HEK293T (cell line): ENCODE measurements at regions not wholly inside any gene's neighbourhood (a gene's known extent, or its start where the extent isn't known, plus 50 kb on each side); places are given as distances from the start of the nearest gene placed in this dataset.

Source experiments
- ARNT ChIP-seq: fragments of 450-650 bp; IDR thresholded peaks from 2 replicates; pipeline ENCODE4 v1.6.1; 2017; ENCODE audit warnings: mild to moderate bottlenecking
- BHLHE40 ChIP-seq: fragments of 450-650 bp; IDR thresholded peaks from 2 replicates; pipeline ENCODE4 v1.6.1; 2016; ENCODE audit warnings: mild to moderate bottlenecking, moderate library complexity, borderline replicate concordance
- ELF4 ChIP-seq: fragments of 450-650 bp; IDR thresholded peaks from 2 replicates; pipeline ENCODE4 v1.6.1; 2017; ENCODE audit warnings: antibody characterized with exemption
- FOXM1 ChIP-seq: fragments of 450-650 bp; IDR thresholded peaks from 2 replicates; pipeline ENCODE4 v1.6.1; 2017; ENCODE audit warnings: mild to moderate bottlenecking, borderline replicate concordance
- HDGF ChIP-seq: fragments of 450-650 bp; IDR thresholded peaks from 2 replicates; pipeline ENCODE4 v1.6.1; 2017; ENCODE audit warnings: antibody characterized with exemption, borderline replicate concordance
- L3MBTL2 ChIP-seq: fragments of 450-650 bp; conservative IDR thresholded peaks from 2 replicates; pipeline ENCODE4 v1.6.1; 2016; ENCODE audit warnings: mild to moderate bottlenecking
- LEF1 ChIP-seq: fragments of 450-650 bp; IDR thresholded peaks from 2 replicates; pipeline ENCODE4 v1.6.1; 2017; ENCODE audit warnings: mild to moderate bottlenecking, borderline replicate concordance
- NFRKB ChIP-seq: fragments of 450-650 bp; IDR thresholded peaks from 2 replicates; pipeline ENCODE4 v1.6.1; 2016; ENCODE audit warnings: mild to moderate bottlenecking, moderate library complexity
- SP1 ChIP-seq: fragments of 450-650 bp; IDR thresholded peaks from 2 replicates; pipeline ENCODE4 v1.6.1; 2017
- SUZ12 ChIP-seq: fragments of 450-650 bp; IDR thresholded peaks from 2 replicates; pipeline ENCODE4 v1.6.1; 2016; ENCODE audit warnings: mild to moderate bottlenecking
- TARDBP ChIP-seq: fragments of 450-650 bp; IDR thresholded peaks from 2 replicates; pipeline ENCODE4 v1.6.1; 2016

DNA sequence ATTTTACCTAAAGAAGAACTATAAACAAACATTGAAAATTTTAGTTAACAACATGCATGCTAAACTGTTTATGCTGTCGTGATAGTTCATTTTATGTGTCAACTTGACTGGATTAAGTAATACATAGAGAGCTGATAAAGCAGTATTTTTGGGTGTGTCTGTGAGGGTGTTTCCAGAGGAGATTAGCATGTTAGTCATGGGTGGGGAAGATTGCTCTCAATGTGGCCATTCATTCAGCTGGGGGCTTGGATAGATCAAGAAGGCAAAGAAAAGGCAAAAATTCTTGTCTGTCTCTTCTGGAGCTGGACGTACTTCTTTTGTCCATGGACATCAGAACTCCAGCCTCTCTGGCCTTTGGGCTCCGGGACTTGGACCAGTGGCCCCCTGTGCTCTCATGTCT is 172.9 kb upstream of the SEMA3E start:
- TF ChIP-seq SUZ12 (no peak), FOXM1 (no peak), BHLHE40 (no peak), TARDBP (no peak), HDGF (no peak), ARNT (no peak), L3MBTL2 (no peak), ELF4 (no peak), LEF1 (no peak), NFRKB (no peak), SP1 (no peak)
